ENCODE measurements at regions not wholly inside any gene's neighbourhood (a gene's known extent, or its start where the extent isn't known, plus 50 kb on each side); places are given as distances from the start of the nearest gene placed in this dataset.

GRCh38 chr21:19781881-19782652 lies 1216.1 kb upstream of the NCAM2 start:
- WGBS, 2 donors: 87 to 88% methylated on average over 7 of the region's 7 CpGs
- H3K4me1 ChIP-seq: no peaks in the 10 kb centered on the region
- TF ChIP-seq POLR2A (IDR thresholded peaks at IDR 0.05) (no peak), CTCF (IDR thresholded peaks at IDR 0.05) (no peak)
- no peak for DNase-seq
- H3K4me3 ChIP-seq: no peak overlapping the region
- H3K36me3 ChIP-seq (ENCODE audit: low read depth, missing control alignments): no peaks in the 10 kb centered on the region
- no peaks in the 10 kb centered on the region for H3K27me3 ChIP-seq
- H3K27ac ChIP-seq: no peak overlapping the region
- no peaks in the 10 kb centered on the region for H3K9me3 ChIP-seq
- intact Hi-C loops (cut with DNase I; ENCODE audit: low total_unique reads): no loop called here

GRCh38 chr21:19785941-19786340 lies 1212.3 kb upstream of the NCAM2 start:
- intact Hi-C loops (cut with DNase I; ENCODE audit: low total_unique reads): no loop called here
- H3K4me1 ChIP-seq: no peaks in the 10 kb centered on the region
- no peak for TF ChIP-seq CTCF (IDR thresholded peaks at IDR 0.05)
- no peaks in the 10 kb centered on the region for H3K9me3 ChIP-seq
- H3K27ac ChIP-seq: no peak overlapping the region
- WGBS, 2 donors: 60 to 64% methylated on average over 3 of the region's 3 CpGs
- no peak for DNase-seq
- H3K36me3 ChIP-seq (ENCODE audit: low read depth, missing control alignments): no peaks in the 10 kb centered on the region
- no peak overlapping the region for H3K4me3 ChIP-seq
- H3K27me3 ChIP-seq: no peaks in the 10 kb centered on the region

GRCh38 chr21:19792004-19792403 lies 1206.2 kb upstream of the NCAM2 start:
- 66 to 67% methylated on average over 4 of the region's 4 CpGs for WGBS, 2 donors
- Histone ChIP-seq H3K27ac (no peak overlapping the region), H3K27me3 (no peaks in the 10 kb centered on the region), H3K36me3 (ENCODE audit: low read depth, missing control alignments) (no peaks in the 10 kb centered on the region), H3K4me1 (no peaks in the 10 kb centered on the region), H3K9me3 (no peaks in the 10 kb centered on the region), H3K4me3 (no peak overlapping the region)
- intact Hi-C loops (cut with DNase I; ENCODE audit: low total_unique reads): no loop called here
- TF ChIP-seq POLR2A (IDR thresholded peaks at IDR 0.05) (no peak), CTCF (IDR thresholded peaks at IDR 0.05) (no peak)
- no peak for DNase-seq

- Histone ChIP-seq H3K9me3 (no peaks in the 10 kb centered on the region), H3K36me3 (ENCODE audit: low read depth, missing control alignments) (no peaks in the 10 kb centered on the region), H3K27ac (no peak overlapping the region), H3K4me1 (no peaks in the 10 kb centered on the region), H3K27me3 (no peaks in the 10 kb centered on the region), H3K4me3 (no peak overlapping the region)
- TF ChIP-seq POLR2A (IDR thresholded peaks at IDR 0.05): no peak
- TF ChIP-seq CTCF (IDR thresholded peaks at IDR 0.05): no peak
- 53 to 54% methylated on average over 1 of the region's 1 CpG for WGBS, 2 donors
- DNase-seq: no peak
- intact Hi-C loops (cut with DNase I; ENCODE audit: low total_unique reads): no loop called here
These were observed 1191.0 kb upstream of the NCAM2 start for GRCh38 chr21:19807201-19807600.

- Histone ChIP-seq H3K4me3 (no peak overlapping the region), H3K36me3 (ENCODE audit: low read depth, missing control alignments) (no peaks in the 10 kb centered on the region), H3K4me1 (no peaks in the 10 kb centered on the region), H3K27ac (no peak overlapping the region), H3K9me3 (no peaks in the 10 kb centered on the region), H3K27me3 (no peaks in the 10 kb centered on the region)
- TF ChIP-seq POLR2A (IDR thresholded peaks at IDR 0.05) (no peak), CTCF (IDR thresholded peaks at IDR 0.05) (no peak)
- no peak for DNase-seq
- 58 to 66% methylated on average over 5 of the region's 5 CpGs for WGBS, 2 donors
- intact Hi-C loops (cut with DNase I; ENCODE audit: low total_unique reads): no loop called here
These were observed 1187.4 kb upstream of the NCAM2 start for GRCh38 chr21:19810779-19811178.
